Activated naive CD8-positive, alpha-beta T cell treated with anti-CD3 and anti-CD28 coated beads for 36 hours (primary cell): ENCODE measurements at regions not wholly inside any gene's neighbourhood (a gene's known extent, or its start where the extent isn't known, plus 50 kb on each side); places are given as distances from the start of the nearest gene placed in this dataset.

Experiments used
- DNase-seq: peaks from one replicate; pipeline ENCODE4 v3.0.0; 2021
- H3K27ac Mint-ChIP-seq: one replicate; pipeline ENCODE4 v1.8.0; 2022; ENCODE audit warnings: mild to moderate bottlenecking, moderate library complexity, mixed read lengths
- H3K27me3 Mint-ChIP-seq: one replicate; pipeline ENCODE4 v1.8.0; 2022; ENCODE audit warnings: mild to moderate bottlenecking, mixed read lengths
- H3K36me3 Mint-ChIP-seq: one replicate; pipeline ENCODE4 v1.8.0; 2021; ENCODE audit warnings: mild to moderate bottlenecking, mixed read lengths
- H3K4me1 Mint-ChIP-seq: one replicate; pipeline ENCODE4 v1.8.0; 2021; ENCODE audit warnings: mixed read lengths
- H3K4me3 Mint-ChIP-seq: one replicate; pipeline ENCODE4 v1.8.0; 2022; ENCODE audit warnings: mild to moderate bottlenecking, moderate library complexity, mixed read lengths
- H3K9me3 Mint-ChIP-seq: one replicate; pipeline ENCODE4 v1.8.0; 2022; ENCODE audit warnings: mixed read lengths

GRCh38 chr1:83559129-83559840 is 439.6 kb downstream of the TTLL7 start:
- Mint-ChIP-seq H3K4me3 (no peak overlapping the region), H3K9me3 (no peaks in the 10 kb centered on the region), H3K36me3 (no peaks in the 10 kb centered on the region), H3K4me1 (peaks cover 8% of the 10 kb centered on the region), H3K27me3 (no peaks in the 10 kb centered on the region), H3K27ac (no peak overlapping the region)
- no peak for DNase-seq

DNA sequence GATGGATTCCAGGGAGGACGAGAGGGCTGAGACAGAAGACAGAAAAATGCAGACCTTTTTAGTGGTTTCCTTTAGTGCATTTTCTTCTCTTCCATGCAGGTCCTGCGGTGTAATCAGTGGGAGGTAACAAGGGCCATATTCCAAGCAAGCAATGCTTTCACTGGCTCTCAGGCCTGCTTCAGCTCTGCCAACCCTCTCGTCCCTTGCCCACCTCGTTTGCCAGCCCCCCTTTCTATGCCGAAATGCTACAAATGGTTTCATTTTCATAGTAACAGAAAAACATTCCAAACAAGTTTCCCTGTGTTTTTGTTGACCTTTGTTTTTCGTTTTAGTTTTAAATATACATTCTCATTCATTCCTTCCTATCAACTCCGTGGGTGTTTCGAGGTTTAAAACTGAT is 443.1 kb downstream of the TTLL7 start:
- no peaks in the 10 kb centered on the region for H3K9me3 Mint-ChIP-seq
- no peak overlapping the region for H3K4me3 Mint-ChIP-seq
- H3K36me3 Mint-ChIP-seq = no peaks in the 10 kb centered on the region
- H3K4me1 Mint-ChIP-seq = peaks cover 8% of the 10 kb centered on the region
- H3K27ac Mint-ChIP-seq = no peak overlapping the region
- DNase-seq = no peak
- H3K27me3 Mint-ChIP-seq = no peaks in the 10 kb centered on the region

DNA sequence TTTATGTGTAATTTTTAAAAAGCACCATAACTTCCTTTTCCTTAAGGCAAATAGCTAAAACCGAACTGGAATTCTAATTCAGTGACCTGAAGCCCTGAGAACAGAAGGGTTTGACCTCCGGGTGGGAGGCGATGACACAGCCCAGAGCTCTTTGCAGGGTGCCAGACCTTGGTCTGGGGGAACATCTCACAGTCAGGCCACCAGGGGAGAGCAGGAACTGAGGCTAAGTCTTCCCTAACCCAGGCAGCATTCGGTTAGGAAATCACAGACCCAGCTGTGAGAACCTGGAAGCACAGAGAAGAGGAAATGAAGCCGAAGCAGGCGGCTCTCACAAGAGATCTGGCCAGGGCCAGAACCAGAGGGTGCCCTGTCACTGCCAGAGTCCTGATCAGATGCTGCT is 444.8 kb downstream of the TTLL7 start:
- H3K9me3 Mint-ChIP-seq = no peaks in the 10 kb centered on the region
- no peaks in the 10 kb centered on the region for H3K27me3 Mint-ChIP-seq
- H3K4me1 Mint-ChIP-seq = peaks cover 6% of the 10 kb centered on the region
- no peak overlapping the region for H3K27ac Mint-ChIP-seq
- H3K36me3 Mint-ChIP-seq = no peaks in the 10 kb centered on the region
- no peak overlapping the region for H3K4me3 Mint-ChIP-seq
- DNase-seq = no peak

- H3K4me3 Mint-ChIP-seq = no peak overlapping the region
- no peak overlapping the region for H3K27ac Mint-ChIP-seq
- no peaks in the 10 kb centered on the region for H3K9me3 Mint-ChIP-seq
- no peaks in the 10 kb centered on the region for H3K4me1 Mint-ChIP-seq
- no peak for DNase-seq
- H3K27me3 Mint-ChIP-seq = no peaks in the 10 kb centered on the region
- H3K36me3 Mint-ChIP-seq = no peaks in the 10 kb centered on the region
Observed at GRCh38 chr1:83552820-83553219, 446.1 kb downstream of the TTLL7 start.

- H3K27ac Mint-ChIP-seq = no peak overlapping the region
- H3K4me1 Mint-ChIP-seq = peaks cover 5% of the 10 kb centered on the region
- H3K9me3 Mint-ChIP-seq = no peaks in the 10 kb centered on the region
- no peaks in the 10 kb centered on the region for H3K36me3 Mint-ChIP-seq
- no peak overlapping the region for H3K4me3 Mint-ChIP-seq
- DNase-seq = no peak
- no peaks in the 10 kb centered on the region for H3K27me3 Mint-ChIP-seq
Observed at GRCh38 chr1:83548311-83548710, 450.6 kb downstream of the TTLL7 start.

- DNase-seq = no peak
- Mint-ChIP-seq H3K27ac (no peak overlapping the region), H3K27me3 (no peaks in the 10 kb centered on the region), H3K4me1 (peaks cover 5% of the 10 kb centered on the region), H3K36me3 (no peaks in the 10 kb centered on the region), H3K9me3 (no peaks in the 10 kb centered on the region), H3K4me3 (no peak overlapping the region)
Observed at GRCh38 chr1:83547901-83548300, 451.0 kb downstream of the TTLL7 start.

DNA sequence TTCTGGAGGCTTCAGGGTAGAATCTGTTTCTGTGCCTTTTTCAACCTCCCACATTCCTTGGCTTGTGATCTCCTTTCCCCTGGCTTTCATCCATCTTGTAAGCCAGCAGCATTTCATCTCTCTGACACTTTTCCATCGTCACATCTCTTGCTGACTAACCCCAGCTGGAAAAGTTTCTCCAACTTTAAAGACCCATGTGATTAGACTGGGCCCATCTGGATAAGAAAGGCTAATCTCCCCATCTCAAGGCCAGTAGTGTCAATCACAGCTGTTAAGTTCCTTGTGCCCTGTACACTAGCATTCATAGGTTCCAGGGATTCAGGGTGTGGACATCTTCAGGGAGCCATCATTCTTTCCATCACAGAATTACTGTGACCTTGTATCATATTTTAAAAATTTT is 452.1 kb downstream of the TTLL7 start:
- Mint-ChIP-seq H3K27ac (no peak overlapping the region), H3K36me3 (no peaks in the 10 kb centered on the region), H3K9me3 (no peaks in the 10 kb centered on the region), H3K27me3 (no peaks in the 10 kb centered on the region), H3K4me3 (no peak overlapping the region), H3K4me1 (peaks cover 5% of the 10 kb centered on the region)
- no peak for DNase-seq

DNA sequence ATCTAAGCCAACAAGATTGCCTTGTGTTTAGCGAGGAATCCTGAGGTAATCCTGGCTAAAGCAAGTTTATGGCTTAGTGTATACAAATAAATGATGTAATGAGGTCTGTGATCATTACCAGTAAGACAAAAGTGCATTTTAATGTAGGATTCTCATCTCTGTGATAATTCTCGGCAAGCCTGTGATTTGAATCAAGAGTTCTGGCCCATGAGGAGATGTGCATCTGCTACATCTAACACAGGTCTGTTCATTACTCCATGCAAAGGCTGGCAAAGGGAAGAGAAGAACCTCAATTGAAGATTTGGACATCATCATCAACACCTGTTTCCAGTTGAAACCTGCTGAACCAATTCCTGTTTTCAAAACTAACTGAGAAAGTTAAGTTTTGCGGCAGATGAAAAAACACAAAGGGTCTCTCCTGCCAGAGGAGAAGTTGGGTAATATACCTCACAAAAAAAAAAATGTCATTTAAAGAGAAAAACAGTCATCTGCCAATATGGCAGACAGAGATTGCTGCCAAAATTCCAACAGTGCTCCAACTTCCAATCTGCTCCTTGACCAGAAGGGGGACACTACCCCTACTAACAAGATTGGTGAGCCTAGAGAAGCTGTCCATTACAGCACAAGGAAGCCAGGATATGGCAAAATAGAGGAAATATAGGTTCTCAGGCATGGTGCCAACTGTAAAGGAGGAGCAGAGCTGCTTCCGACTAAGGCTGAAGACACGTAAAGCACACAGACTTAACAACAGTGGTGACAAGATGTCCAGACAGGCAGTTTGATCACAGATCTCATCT is 453.7 kb downstream of the TTLL7 start:
- Mint-ChIP-seq H3K4me3 (no peak overlapping the region), H3K36me3 (no peaks in the 10 kb centered on the region), H3K27ac (no peak overlapping the region), H3K27me3 (no peaks in the 10 kb centered on the region), H3K4me1 (peaks cover 5% of the 10 kb centered on the region), H3K9me3 (no peaks in the 10 kb centered on the region)
- no peak for DNase-seq

- Mint-ChIP-seq H3K9me3 (no peaks in the 10 kb centered on the region), H3K36me3 (no peaks in the 10 kb centered on the region), H3K4me3 (no peak overlapping the region), H3K27me3 (no peaks in the 10 kb centered on the region), H3K27ac (no peak overlapping the region), H3K4me1 (peaks cover 5% of the 10 kb centered on the region)
- no peak for DNase-seq
Observed at GRCh38 chr1:83543222-83543973, 455.5 kb downstream of the TTLL7 start.

- Mint-ChIP-seq H3K4me3 (no peak overlapping the region), H3K27me3 (no peaks in the 10 kb centered on the region), H3K9me3 (peaks cover 7% of the 10 kb centered on the region), H3K4me1 (no peaks in the 10 kb centered on the region), H3K27ac (no peak overlapping the region), H3K36me3 (peaks cover 5% of the 10 kb centered on the region)
- no peak for DNase-seq
Observed at GRCh38 chr1:83531521-83532309, 467.2 kb downstream of the TTLL7 start.

DNA sequence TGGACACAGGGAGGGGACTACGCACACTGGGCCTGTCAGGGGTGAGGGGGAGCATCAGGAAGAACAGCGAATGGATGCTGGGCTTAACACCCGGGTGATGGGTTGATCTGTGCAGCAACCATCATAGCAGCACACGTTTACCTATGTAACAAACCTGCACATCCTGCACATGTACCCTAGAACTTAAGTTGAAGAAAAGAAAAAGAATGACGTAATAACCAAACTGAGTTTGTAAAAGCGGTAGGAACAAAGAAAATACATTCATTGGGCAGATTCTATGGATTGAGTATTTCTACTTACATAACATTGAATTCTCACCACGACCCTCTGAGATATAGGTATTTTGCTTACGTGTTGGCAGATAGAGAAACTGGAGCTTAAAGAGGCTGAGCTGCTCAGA is 468.4 kb downstream of the TTLL7 start:
- peaks cover 5% of the 10 kb centered on the region for H3K36me3 Mint-ChIP-seq
- H3K27me3 Mint-ChIP-seq = no peaks in the 10 kb centered on the region
- peaks cover 7% of the 10 kb centered on the region for H3K9me3 Mint-ChIP-seq
- no peak for DNase-seq
- H3K4me3 Mint-ChIP-seq = no peak overlapping the region
- H3K4me1 Mint-ChIP-seq = no peaks in the 10 kb centered on the region
- no peak overlapping the region for H3K27ac Mint-ChIP-seq

DNA sequence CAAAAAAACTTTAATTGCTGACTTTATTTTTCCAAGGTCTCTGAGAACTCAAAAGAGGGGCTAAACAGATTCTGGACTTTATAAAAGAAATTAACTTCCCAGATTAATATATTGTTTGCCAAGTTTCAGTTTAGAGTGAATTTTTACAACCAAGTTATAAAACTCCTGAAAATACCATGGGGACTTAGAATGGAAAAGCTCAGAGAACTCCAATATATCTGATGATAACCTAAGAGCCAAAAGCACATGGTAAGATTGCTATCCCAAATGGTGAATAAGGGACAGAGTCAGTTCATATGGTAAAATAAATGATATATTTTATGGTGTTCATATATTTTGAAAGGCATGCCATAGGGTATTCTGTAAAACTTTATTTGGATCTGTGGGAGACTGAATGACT is 470.9 kb downstream of the TTLL7 start:
- H3K4me1 Mint-ChIP-seq = no peaks in the 10 kb centered on the region
- H3K27ac Mint-ChIP-seq = no peak overlapping the region
- H3K4me3 Mint-ChIP-seq = no peak overlapping the region
- no peak for DNase-seq
- H3K9me3 Mint-ChIP-seq = peaks cover 2% of the 10 kb centered on the region
- no peaks in the 10 kb centered on the region for H3K36me3 Mint-ChIP-seq
- no peaks in the 10 kb centered on the region for H3K27me3 Mint-ChIP-seq

DNA sequence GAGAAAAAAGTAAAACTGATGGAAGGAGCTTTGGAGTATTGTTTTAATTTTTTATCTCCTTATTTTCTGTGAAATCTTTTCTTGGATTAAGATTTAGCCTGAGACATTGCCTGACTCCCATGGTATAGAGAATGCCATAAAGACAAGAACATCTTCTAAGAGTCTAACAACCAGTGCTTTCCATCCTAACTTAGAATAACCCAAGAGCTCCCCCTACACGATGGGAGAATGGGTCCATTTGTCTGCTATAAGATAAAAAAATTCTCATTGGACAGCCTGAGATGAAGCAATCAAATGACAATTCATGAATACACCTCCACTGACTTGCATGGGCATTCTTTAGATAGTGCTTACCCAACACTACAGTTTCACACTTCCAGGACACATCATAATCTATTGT is 478.1 kb downstream of the TTLL7 start:
- no peaks in the 10 kb centered on the region for H3K27me3 Mint-ChIP-seq
- H3K9me3 Mint-ChIP-seq = no peaks in the 10 kb centered on the region
- H3K27ac Mint-ChIP-seq = no peak overlapping the region
- no peak for DNase-seq
- H3K4me1 Mint-ChIP-seq = peaks cover 4% of the 10 kb centered on the region
- H3K4me3 Mint-ChIP-seq = no peak overlapping the region
- peaks cover 3% of the 10 kb centered on the region for H3K36me3 Mint-ChIP-seq

DNA sequence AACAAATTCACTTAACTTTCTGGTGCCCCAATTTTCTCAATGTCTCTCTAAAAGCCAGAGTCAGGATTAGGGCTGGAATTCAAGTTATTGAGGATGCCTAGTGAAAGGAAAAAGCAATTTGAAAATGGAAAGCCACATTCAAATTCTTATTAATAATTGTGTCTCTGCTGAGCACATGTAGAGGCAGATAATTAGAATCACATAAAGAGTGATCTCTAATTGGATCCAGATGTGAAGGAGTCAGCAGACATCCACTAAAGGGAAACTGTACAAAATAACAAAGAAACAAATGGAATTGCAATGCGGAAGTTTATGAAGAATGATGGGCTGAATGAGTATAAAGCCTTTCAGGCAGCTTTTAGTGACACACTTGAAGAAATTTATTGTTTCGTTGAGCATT is 482.6 kb downstream of the TTLL7 start:
- H3K27me3 Mint-ChIP-seq = no peaks in the 10 kb centered on the region
- H3K36me3 Mint-ChIP-seq = peaks cover 14% of the 10 kb centered on the region
- peaks cover 31% of the 10 kb centered on the region for H3K4me1 Mint-ChIP-seq
- H3K9me3 Mint-ChIP-seq = peaks cover 5% of the 10 kb centered on the region
- DNase-seq = no peak
- peak overlapping the region; percentile 88 for H3K27ac Mint-ChIP-seq
- H3K4me3 Mint-ChIP-seq = no peak overlapping the region
